ENCODE measurements at regions not wholly inside any gene's neighbourhood (a gene's known extent, or its start where the extent isn't known, plus 50 kb on each side); places are given as distances from the start of the nearest gene placed in this dataset.
"Not testable (repeated sequence)": the region's sequence is repeated elsewhere in the genome, so short reads cannot be mapped to it uniquely, and the experiment has no call there.

- DNase-seq (ENCODE audit: low read depth in 2 of 2), result no peak
These were observed 69.2 kb upstream of the SIRPA start for GRCh38 chr20:1825938-1826445.

- no peak for DNase-seq (ENCODE audit: low read depth in 2 of 2)
These were observed 69.7 kb upstream of the SIRPA start for GRCh38 chr20:1825507-1825906.

GRCh38 chr20:1824834-1825233 is 70.4 kb upstream of the SIRPA start:
- DNase-seq (ENCODE audit: low read depth in 2 of 2), result no peak

DNA sequence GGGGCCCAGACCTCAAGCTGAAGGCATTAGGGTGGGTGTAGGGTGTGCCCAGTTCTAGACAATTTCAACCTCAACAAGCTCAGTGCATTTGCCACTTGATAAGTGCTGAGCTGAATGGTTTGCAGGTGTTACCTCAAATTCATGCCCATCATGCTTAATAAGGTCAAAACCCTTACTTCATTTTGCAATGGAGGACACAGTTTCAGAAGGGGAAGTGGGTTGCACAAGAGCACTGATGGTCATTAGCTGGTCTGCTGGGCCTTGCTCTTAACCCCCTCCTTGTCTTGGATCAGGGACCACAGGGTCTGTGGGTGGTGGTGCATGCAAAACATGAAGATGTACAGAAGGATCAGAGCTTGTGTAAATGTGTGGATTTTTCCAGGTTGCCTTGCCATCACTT is 71.0 kb upstream of the SIRPA start:
- DNase-seq (ENCODE audit: low read depth in 2 of 2), result no peak

DNA sequence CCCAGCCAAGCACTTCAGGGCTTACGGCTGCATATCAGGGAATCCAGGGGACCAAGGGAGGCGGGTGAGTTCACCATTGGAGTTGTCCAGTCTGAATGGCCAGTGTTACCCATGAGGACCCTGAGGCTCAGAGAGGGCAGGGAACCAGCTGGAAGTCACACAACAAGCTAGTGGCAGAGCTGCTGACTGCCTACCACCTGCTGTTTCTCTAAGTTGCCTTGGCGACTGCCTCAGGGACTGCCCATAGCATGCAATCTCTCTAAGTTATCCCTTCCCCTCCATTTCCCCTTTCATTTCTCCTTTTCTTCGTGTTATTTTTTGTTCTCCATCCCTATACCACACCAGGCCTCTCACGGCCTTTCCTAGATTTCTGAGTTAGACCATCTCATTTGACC is 71.8 kb upstream of the SIRPA start:
- DNase-seq (ENCODE audit: low read depth in 2 of 2), result no peak

DNA sequence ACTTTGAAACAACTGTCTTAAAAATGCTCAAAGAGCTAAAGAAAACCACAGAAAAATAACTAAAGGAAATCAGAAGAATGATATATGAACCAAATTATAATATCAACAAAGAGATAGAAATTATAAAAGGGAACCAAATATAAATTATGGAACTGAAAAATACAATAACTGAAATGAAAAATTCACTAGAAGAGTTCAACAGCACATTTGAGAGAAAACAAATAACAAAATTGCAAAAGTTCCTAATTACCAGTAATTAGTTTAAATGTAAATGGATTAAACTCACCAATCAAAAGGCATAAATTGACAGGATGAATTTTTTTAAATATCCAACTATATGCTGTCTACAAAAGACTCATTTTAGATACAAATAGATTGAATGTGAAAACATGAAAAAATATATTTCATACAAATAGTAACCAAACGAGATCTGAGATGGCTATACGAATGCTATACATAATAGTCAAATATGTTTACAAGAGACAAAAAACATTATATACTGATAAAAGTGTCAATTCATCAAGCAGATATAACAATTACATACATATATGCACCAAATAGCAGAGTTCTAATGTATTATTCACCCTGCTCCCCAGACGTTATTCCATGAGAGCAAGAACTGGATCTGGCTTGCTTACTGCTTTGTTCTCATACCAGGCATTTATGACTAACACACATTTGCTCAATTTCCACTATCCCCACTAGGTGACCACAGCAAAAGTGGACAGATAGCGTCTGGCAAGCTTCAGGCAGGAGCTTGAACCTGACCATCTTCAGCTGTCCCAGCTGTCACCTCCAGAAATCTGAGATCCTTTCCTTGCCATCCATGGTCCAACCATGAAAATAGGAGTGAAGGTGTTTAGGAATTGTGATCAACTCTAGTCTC is 72.4 kb upstream of the SIRPA start:
- DNase-seq (ENCODE audit: low read depth in 2 of 2), result no peak

GRCh38 chr20:1820138-1821079 is 74.8 kb upstream of the SIRPA start:
- no peak for DNase-seq (ENCODE audit: low read depth in 2 of 2)

DNA sequence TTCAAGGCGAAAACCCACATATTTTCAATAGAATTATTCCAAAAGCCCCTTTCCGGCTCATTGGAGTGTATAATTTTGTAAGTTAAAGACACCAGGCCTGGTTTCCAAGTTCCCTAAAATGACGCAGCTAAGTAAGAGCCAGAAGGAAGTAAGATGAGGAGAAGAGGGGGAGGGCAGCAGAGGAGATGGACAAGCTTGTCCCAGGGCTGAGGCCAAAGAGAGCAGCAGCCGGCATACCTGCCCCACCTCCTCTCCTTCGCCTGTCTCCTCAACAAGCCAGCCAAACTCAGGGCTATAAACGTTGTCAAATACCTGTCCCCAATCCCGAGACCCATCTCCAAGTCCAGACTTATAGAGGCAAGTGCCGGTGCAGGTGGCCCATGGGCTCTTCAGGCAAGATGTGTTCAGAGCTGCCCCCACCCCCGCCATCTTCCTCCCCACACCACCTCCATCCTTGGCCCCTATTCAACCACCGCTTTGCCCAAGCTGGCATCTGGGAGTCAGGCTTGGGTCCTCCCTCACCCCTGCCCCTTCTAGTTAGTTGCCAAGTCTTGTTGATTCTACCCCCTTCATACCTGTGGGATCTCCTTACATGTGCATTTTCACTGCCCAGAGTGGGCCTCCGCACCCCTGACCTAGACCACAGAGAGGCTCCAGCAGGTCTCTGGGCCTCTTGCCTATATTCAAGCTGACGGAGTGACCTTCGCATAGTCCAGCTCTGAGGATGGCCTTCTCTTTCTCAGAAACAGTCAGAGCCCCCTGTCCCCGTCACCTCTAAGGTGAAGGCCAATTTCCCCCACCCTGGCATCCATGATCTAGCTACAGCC is 75.7 kb upstream of the SIRPA start:
- no peak for DNase-seq (ENCODE audit: low read depth in 2 of 2)

DNA sequence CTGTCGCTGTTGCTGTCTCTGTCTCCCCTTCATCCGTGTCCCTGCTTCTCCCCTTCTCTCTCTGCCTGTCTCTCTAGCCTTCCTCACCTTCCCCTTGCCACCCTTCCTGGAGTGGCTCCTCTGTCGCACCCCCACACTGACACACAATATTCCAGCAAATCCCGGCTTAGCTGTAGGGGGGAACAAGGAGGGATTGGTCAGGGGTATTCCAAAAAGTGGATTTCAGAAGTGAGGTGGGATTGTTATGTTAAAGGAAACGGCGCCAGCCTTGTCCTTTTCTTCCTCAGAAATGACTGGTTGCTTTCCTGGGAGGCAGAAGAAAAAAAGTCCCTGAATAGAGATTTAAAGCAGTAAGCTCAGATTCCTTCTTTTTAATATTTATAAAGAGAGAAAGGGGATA is 76.3 kb upstream of the SIRPA start:
- no peak for DNase-seq (ENCODE audit: low read depth in 2 of 2)

- DNase-seq (ENCODE audit: low read depth in 2 of 2), result no peak
These were observed 76.9 kb upstream of the SIRPA start for GRCh38 chr20:1818247-1818840.

- no peak for DNase-seq (ENCODE audit: low read depth in 2 of 2)
These were observed 77.5 kb upstream of the SIRPA start for GRCh38 chr20:1817577-1818211.

DNA sequence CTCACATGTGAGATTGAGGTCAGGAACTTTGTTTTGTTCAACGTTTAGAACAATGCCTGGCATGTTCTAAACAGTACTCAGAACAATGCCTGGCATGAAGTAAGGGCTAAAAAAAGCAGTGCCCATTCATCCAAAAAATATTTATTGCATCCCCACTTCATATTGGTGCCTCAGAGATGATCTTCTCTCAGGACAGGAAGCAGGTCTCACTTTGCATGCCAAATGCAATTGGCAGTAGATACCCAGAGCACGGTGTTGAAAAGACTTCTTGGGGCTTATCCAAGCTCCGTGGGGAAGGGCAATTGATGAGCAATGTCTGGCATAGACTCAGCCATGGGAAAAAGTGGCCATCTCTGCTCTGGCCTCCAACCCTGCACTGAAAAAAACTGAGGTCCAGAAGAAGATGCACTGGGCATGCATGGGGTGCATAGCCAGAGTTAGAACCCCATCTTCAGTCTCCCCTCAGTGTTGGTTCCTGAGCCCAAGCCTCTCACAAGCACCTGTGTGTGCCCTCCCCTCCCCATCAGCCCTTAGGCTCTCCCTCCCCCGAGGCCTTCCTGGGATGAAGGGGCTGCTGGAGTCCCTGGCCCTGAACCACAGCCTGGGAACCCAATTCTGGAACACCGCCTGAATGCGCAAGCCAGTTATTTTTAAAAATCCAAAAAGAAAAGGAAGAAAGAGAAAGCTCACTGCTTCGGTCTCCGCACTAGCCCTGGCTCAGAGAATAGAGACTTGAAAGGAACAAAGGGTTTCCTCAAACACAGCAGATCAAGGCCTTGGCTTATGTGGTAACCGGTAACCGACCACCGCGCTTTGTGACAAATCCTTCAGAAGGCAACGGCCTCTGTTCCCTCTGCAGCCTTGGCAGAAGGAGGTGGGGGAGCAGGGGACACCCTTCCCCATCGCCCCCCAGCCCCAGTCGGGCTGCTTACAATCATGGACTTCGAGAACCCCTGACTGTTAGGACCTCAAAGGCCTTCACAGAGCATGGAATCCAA is 78.5 kb upstream of the SIRPA start:
- DNase-seq (ENCODE audit: low read depth in 2 of 2), result no peak

GRCh38 chr20:1815502-1816085 is 79.6 kb upstream of the SIRPA start:
- no peak for DNase-seq (ENCODE audit: low read depth in 2 of 2)

GRCh38 chr20:1814861-1815260 is 80.3 kb upstream of the SIRPA start:
- DNase-seq (ENCODE audit: low read depth in 2 of 2), result not testable (repeated sequence)

GRCh38 chr20:1813674-1814635 is 81.3 kb upstream of the SIRPA start:
- DNase-seq (ENCODE audit: low read depth in 2 of 2), result no peak

- DNase-seq (ENCODE audit: low read depth in 2 of 2), result no peak
These were observed 82.1 kb upstream of the SIRPA start for GRCh38 chr20:1813101-1813529.

DNA sequence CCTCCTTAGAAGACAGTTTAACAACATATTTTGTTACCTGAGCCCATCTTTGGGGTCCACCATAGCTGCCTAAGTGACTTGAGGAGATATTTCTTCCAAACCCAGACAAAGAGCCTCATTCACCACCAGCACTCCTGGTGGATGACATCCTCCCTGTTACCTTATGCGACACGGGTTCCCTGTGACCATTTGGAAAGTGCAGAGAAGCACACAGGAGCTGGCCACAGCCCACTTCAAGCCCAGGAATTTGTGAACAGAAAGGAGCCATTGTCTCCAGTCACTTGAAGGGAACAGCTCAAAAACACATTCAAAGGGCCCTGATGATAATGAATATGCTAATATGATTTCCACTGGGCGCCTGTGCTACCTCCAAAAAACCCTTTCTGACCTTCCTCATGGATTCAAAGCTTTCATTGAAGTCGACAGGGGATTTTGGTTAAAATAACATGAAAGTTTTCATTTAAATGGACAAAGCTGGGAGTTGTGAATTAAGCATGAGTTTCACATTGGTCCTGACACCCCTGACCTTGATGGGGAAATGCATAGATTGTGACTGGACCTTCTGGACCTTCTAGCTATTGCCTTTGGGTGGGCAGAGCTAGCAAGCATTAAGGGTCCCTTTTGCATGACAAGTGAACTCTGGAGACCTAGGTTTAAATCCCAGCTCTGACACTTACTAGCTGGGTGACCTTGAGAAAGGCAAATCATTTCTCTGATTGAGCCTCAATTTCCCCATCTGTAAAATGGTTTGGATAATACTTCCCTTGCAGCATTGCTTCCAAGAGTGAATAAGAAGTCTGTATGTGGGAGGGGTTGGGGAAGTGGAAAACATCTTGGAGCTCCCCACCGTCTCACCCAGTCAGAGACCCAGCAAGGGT is 83.3 kb upstream of the SIRPA start:
- DNase-seq (ENCODE audit: low read depth in 2 of 2), result no peak

Measured in stimulated activated CD4-positive, alpha-beta T cell treated with anti-CD3 and anti-CD28 coated beads, Interleukin-1b, Interleukin-23, amount 100 ng/mL, for 4 hours (primary cell).